ENCODE measurements at regions not wholly inside any gene's neighbourhood (a gene's known extent, or its start where the extent isn't known, plus 50 kb on each side); places are given as distances from the start of the nearest gene placed in this dataset.

DNA sequence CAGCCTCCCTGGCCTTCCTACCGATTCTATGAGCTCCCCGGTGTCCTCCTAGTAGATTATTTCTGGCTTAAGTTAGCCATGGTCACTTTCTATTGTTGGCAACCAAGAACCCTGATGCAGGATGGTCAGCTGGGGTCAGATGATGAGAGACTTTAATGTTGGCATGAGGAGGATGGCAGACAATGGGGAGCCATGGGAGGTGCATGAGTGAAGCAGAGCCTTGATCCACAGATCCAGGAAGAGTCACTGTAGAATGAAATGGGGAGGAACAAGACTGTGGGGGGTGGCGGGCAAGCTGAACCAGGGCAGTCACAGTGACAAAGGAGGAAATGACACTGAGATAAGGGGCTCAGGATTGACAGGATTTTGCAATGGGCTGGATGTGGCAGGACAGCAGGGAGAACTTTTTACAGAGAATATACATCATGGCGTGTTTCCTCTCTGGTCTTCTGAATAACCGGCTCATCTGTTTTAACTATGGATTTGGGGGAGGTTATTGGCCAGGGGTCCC, 60.9 kb downstream of the RPLP1 start:
- no peak for TF ChIP-seq HDGF (IDR thresholded peaks at IDR 0.05; ENCODE audit: borderline replicate concordance)
- no peak for TF ChIP-seq ZNF384 (IDR thresholded peaks at IDR 0.05)
- no peak for TF ChIP-seq BHLHE40 (IDR thresholded peaks at IDR 0.05; ENCODE audit: borderline replicate concordance)
- no peak for TF ChIP-seq TARDBP (IDR thresholded peaks at IDR 0.05)
- TF ChIP-seq FOXM1 (IDR thresholded peaks at IDR 0.05; ENCODE audit: borderline replicate concordance) = no peak

Data from HEK293T (cell line).